Ishikawa (cell line): ENCODE measurements at regions not wholly inside any gene's neighbourhood (a gene's known extent, or its start where the extent isn't known, plus 50 kb on each side); places are given as distances from the start of the nearest gene placed in this dataset.

Experiments
- USF1 ChIP-seq: IDR thresholded peaks from 2 replicates; pipeline ENCODE4 v1.6.1; 2012
- YY1 ChIP-seq: IDR thresholded peaks from 2 replicates; pipeline ENCODE4 v1.6.1; 2012; ENCODE audit warnings: low read depth

DNA sequence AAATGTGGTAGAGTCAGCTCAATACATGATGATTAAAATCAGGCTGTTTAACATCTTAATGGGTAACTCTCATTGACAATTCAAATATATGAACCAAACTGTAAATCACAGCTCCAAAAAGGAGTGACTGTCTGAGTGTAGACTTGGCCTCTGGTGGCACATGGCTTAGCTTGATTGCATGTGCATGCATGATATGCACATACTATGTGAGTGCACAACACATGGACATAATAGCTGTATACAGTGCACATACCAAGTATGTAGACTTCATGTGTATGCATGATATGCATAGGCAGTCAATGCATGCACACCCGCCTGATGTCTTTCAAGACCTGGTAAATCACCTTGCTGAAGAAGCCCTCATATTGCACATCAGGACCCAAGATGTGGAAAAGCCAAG, 252.0 kb upstream of the SOX11 start:
- TF ChIP-seq YY1 (no peak), USF1 (no peak)
